HL-60 (cell line): ENCODE measurements at regions not wholly inside any gene's neighbourhood (a gene's known extent, or its start where the extent isn't known, plus 50 kb on each side); places are given as distances from the start of the nearest gene placed in this dataset.

Experiments used
- POLR2AphosphoS5 ChIP-seq: IDR thresholded peaks from 2 replicates; pipeline ENCODE4 v1.6.1; 2012; ENCODE audit warnings: low read depth
- SPI1 ChIP-seq: IDR thresholded peaks from 2 replicates; pipeline ENCODE4 v1.6.1; 2012; ENCODE audit warnings: low read depth, mild to moderate bottlenecking, borderline replicate concordance
- TF ChIP-seq, protein P1 (sequence below): IDR thresholded peaks from one replicate; pipeline ENCODE4 v1.5.1; 2011; ENCODE audit warnings: low read length, control low read depth, inconsistent platforms; ENCODE audit not compliant: insufficient read depth
- TF ChIP-seq, protein P2 (sequence below): IDR thresholded peaks from 2 replicates; pipeline ENCODE4 v1.6.1; 2012; ENCODE audit warnings: low read depth; ENCODE audit not compliant: insufficient replicate concordance

DNA sequence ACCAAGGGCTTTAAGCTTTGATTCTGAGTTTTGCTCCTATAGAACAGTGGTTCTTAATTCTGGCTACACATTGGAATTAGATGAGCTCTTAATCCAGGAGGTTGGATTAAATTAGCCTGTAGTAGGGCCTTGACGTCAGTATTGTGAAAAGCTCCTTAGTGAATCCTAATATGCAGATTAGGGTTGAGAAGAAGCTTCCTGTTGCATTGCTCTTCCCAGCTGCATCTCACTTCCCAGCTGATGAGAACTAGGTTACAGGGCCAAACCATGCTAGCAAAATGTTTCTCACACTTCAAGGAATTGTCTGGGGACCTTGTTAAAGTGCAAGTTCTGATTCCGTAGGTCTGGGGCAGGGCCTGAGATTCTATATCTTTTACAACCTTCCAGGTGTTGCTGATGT lies 300.0 kb downstream of the ZSWIM6 start:
- TF ChIP-seq, protein P1, sequence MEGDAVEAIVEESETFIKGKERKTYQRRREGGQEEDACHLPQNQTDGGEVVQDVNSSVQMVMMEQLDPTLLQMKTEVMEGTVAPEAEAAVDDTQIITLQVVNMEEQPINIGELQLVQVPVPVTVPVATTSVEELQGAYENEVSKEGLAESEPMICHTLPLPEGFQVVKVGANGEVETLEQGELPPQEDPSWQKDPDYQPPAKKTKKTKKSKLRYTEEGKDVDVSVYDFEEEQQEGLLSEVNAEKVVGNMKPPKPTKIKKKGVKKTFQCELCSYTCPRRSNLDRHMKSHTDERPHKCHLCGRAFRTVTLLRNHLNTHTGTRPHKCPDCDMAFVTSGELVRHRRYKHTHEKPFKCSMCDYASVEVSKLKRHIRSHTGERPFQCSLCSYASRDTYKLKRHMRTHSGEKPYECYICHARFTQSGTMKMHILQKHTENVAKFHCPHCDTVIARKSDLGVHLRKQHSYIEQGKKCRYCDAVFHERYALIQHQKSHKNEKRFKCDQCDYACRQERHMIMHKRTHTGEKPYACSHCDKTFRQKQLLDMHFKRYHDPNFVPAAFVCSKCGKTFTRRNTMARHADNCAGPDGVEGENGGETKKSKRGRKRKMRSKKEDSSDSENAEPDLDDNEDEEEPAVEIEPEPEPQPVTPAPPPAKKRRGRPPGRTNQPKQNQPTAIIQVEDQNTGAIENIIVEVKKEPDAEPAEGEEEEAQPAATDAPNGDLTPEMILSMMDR: no peak
- TF ChIP-seq SPI1 (no peak), POLR2AphosphoS5 (no peak)
- TF ChIP-seq, protein P2, sequence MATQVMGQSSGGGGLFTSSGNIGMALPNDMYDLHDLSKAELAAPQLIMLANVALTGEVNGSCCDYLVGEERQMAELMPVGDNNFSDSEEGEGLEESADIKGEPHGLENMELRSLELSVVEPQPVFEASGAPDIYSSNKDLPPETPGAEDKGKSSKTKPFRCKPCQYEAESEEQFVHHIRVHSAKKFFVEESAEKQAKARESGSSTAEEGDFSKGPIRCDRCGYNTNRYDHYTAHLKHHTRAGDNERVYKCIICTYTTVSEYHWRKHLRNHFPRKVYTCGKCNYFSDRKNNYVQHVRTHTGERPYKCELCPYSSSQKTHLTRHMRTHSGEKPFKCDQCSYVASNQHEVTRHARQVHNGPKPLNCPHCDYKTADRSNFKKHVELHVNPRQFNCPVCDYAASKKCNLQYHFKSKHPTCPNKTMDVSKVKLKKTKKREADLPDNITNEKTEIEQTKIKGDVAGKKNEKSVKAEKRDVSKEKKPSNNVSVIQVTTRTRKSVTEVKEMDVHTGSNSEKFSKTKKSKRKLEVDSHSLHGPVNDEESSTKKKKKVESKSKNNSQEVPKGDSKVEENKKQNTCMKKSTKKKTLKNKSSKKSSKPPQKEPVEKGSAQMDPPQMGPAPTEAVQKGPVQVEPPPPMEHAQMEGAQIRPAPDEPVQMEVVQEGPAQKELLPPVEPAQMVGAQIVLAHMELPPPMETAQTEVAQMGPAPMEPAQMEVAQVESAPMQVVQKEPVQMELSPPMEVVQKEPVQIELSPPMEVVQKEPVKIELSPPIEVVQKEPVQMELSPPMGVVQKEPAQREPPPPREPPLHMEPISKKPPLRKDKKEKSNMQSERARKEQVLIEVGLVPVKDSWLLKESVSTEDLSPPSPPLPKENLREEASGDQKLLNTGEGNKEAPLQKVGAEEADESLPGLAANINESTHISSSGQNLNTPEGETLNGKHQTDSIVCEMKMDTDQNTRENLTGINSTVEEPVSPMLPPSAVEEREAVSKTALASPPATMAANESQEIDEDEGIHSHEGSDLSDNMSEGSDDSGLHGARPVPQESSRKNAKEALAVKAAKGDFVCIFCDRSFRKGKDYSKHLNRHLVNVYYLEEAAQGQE: no peak
